ENCODE measurements at regions not wholly inside any gene's neighbourhood (a gene's known extent, or its start where the extent isn't known, plus 50 kb on each side); places are given as distances from the start of the nearest gene placed in this dataset.

DNA sequence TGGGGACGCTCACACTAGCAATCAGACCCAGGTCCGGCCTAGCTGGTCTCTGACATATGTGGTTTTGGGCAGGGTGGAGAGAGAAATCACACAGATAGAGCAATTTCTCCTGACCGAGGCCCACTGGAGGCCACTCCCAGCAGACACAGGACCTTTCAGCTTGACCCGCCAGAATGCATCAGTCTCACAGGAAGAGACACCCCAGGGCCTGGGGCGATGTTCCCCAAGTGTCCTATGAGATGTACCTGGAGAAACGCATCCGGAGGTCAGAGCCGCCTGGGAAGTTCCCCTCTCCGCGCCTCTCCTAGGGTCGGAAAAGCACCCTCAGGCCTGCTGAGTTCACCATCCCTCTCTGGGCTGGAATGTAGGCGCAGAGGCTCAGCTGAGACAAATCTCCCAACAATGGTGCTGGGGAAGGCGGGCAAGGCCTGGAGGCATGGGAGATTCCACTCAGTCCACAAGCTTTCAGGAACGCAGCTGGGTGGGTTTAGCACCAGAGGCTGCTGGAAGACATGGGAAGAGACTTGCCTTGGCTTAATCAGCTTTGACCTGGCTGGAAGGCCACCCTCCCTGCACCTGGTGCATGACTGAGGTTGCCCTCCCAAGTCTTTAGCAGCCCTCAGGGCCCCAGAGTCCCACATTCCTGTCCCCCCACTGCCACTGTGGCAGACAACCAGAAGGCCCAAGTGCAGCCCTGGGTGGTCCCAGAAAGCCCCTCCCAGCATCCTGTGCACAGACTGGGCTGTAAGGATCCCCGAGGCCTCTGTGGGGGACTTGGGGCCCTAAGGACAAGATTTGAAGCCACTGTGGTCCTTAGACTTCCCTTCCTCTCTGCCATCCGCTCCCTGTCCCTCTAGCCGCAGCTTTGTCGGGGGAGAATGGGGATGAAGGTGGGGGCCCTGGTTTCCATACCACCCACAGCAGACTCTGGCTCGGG lies 57.5 kb downstream of the RTL6 start:
- Histone ChIP-seq H3K4me2 (ENCODE audit: low read length) (no peak overlapping the region), H3K27ac (ENCODE audit: low read depth, low read length, poor library complexity, severe bottlenecking) (no peak overlapping the region), H3K9me3 (ENCODE audit: low read length) (no peaks in the 10 kb centered on the region), H2AFZ (ENCODE audit: low read length) (no peak overlapping the region), H3K9me2 (ENCODE audit: insufficient read depth, low read length) (no peaks in the 10 kb centered on the region), H3K36me3 (ENCODE audit: insufficient read depth, low read length) (no peaks in the 10 kb centered on the region), H4K20me1 (ENCODE audit: insufficient read depth, low read length) (no peaks in the 10 kb centered on the region), H3K4me1 (ENCODE audit: insufficient read depth, low read length, poor library complexity, severe bottlenecking) (no peaks in the 10 kb centered on the region), H3K4me3 (ENCODE audit: low read depth, low read length, poor library complexity, severe bottlenecking) (no peak overlapping the region), H3K79me2 (ENCODE audit: insufficient read depth, low read depth, low read length) (no peaks in the 10 kb centered on the region)
- BruUV-seq (replicated peaks) = no TSS peak
- no peak for DNase-seq (ENCODE audit: low spot score)
- ChIA-PET POLR2A (no interaction called here), CTCF (ENCODE audit: unreplicated experiment) (interaction anchor here (0.6 kb wide), 1 partner anchor 285 kb away, joined by 3 read pairs; no protein-coding TSS in a partner anchor)
- no peak for TF ChIP-seq EZH2phosphoT487 (IDR thresholded peaks at IDR 0.05; ENCODE audit: borderline replicate concordance, low read depth, low read length)
- TF ChIP-seq, protein P1, sequence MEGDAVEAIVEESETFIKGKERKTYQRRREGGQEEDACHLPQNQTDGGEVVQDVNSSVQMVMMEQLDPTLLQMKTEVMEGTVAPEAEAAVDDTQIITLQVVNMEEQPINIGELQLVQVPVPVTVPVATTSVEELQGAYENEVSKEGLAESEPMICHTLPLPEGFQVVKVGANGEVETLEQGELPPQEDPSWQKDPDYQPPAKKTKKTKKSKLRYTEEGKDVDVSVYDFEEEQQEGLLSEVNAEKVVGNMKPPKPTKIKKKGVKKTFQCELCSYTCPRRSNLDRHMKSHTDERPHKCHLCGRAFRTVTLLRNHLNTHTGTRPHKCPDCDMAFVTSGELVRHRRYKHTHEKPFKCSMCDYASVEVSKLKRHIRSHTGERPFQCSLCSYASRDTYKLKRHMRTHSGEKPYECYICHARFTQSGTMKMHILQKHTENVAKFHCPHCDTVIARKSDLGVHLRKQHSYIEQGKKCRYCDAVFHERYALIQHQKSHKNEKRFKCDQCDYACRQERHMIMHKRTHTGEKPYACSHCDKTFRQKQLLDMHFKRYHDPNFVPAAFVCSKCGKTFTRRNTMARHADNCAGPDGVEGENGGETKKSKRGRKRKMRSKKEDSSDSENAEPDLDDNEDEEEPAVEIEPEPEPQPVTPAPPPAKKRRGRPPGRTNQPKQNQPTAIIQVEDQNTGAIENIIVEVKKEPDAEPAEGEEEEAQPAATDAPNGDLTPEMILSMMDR (conservative IDR thresholded peaks at IDR 0.05; ENCODE audit: low read length) = no peak
- intact Hi-C loops (cut with micrococcal nuclease; ENCODE audit: unreplicated experiment) = no loop called here

DNA sequence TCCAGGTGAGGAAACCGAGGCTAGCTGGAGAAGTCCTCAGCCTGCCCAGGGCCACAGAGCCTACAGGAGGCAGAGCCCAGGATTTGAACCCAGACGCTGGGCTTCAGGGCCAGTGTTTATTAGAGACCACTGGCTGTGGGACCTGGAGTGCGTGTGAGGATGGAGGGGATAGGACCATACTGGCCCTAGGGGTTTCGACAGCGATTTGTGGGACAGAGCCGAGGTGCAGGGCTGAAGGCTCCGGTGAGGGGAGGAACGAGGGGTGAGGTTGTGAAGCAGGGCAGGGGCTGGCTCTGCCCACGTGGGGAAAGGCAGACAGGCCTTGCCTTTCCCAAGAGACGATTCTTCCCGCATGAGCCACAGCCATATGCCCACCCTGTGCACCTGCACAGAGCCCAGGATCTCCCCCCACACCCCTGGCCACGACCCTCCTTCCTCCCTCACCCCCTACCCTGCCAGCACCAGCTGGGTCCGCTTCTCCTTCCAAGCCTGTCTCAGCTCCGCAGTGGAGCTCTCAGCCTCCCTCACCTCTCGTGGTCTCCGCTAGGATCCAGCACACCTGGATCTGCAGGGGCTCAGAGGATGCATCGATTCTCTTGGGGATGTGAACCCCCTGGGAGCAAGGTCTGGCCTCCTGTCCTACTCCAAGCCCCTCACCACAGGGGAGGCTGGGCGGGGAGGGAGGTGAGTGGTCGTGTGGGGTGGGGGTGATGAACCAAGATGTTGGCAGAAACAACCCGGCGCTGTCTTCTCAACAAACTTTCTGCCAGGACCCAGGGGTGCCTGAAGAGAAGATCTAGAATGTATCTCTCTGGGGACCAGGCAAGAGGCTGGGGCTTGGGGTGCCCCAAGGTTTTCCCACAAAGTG lies 58.4 kb downstream of the RTL6 start:
- no TSS peak for BruUV-seq (replicated peaks)
- CTCF ChIA-PET (ENCODE audit: unreplicated experiment) = interaction anchor here (0.6 kb wide), 1 partner anchor 284 kb away, joined by 3 read pairs; no protein-coding TSS in a partner anchor
- TF ChIP-seq EZH2phosphoT487 (IDR thresholded peaks at IDR 0.05; ENCODE audit: borderline replicate concordance, low read depth, low read length) = no peak
- TF ChIP-seq, protein P1 (conservative IDR thresholded peaks at IDR 0.05; ENCODE audit: low read length) = no peak
- no peak for DNase-seq (ENCODE audit: low spot score)
- Histone ChIP-seq H4K20me1 (ENCODE audit: insufficient read depth, low read length) (no peaks in the 10 kb centered on the region), H3K9me3 (ENCODE audit: low read length) (no peaks in the 10 kb centered on the region), H3K9me2 (ENCODE audit: insufficient read depth, low read length) (no peaks in the 10 kb centered on the region), H3K79me2 (ENCODE audit: insufficient read depth, low read depth, low read length) (no peaks in the 10 kb centered on the region), H2AFZ (ENCODE audit: low read length) (no peak overlapping the region), H3K27ac (ENCODE audit: low read depth, low read length, poor library complexity, severe bottlenecking) (no peak overlapping the region), H3K4me3 (ENCODE audit: low read depth, low read length, poor library complexity, severe bottlenecking) (no peak overlapping the region), H3K36me3 (ENCODE audit: insufficient read depth, low read length) (no peaks in the 10 kb centered on the region), H3K4me2 (ENCODE audit: low read length) (no peak overlapping the region), H3K4me1 (ENCODE audit: insufficient read depth, low read length, poor library complexity, severe bottlenecking) (no peaks in the 10 kb centered on the region)
- intact Hi-C loops (cut with micrococcal nuclease; ENCODE audit: unreplicated experiment) = no loop called here
- POLR2A ChIA-PET = no interaction called here

Measured in OCI-LY7 (cell line).